ENCODE measurements at regions not wholly inside any gene's neighbourhood (a gene's known extent, or its start where the extent isn't known, plus 50 kb on each side); places are given as distances from the start of the nearest gene placed in this dataset.
A peak's percentile ranks its signal among the peaks of the same experiment; 100 is the strongest.

DNA sequence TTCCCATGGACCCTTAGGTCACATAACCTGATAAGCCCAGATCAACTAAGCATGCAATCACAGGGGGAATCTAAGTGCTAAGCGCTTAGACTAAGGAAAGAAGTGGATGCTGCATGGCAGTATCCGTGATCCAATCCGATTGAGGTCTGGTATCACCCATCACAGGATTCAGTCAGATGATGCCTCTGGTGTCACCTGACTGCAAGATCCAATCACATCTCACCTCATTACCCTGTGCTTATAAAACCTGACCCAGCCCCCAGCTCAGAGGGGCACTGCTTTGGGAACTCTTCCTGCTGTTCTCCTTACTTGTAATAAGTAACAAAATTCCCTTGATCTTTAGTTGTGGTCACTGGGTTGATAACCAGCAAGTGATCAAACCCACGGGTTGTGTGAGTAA is 84.7 kb upstream of the TMEM168 start:
- TF ChIP-seq, protein P1, sequence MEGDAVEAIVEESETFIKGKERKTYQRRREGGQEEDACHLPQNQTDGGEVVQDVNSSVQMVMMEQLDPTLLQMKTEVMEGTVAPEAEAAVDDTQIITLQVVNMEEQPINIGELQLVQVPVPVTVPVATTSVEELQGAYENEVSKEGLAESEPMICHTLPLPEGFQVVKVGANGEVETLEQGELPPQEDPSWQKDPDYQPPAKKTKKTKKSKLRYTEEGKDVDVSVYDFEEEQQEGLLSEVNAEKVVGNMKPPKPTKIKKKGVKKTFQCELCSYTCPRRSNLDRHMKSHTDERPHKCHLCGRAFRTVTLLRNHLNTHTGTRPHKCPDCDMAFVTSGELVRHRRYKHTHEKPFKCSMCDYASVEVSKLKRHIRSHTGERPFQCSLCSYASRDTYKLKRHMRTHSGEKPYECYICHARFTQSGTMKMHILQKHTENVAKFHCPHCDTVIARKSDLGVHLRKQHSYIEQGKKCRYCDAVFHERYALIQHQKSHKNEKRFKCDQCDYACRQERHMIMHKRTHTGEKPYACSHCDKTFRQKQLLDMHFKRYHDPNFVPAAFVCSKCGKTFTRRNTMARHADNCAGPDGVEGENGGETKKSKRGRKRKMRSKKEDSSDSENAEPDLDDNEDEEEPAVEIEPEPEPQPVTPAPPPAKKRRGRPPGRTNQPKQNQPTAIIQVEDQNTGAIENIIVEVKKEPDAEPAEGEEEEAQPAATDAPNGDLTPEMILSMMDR (conservative IDR thresholded peaks at IDR 0.05): no peak
- H3K27ac ChIP-seq: no peak overlapping the region

DNA sequence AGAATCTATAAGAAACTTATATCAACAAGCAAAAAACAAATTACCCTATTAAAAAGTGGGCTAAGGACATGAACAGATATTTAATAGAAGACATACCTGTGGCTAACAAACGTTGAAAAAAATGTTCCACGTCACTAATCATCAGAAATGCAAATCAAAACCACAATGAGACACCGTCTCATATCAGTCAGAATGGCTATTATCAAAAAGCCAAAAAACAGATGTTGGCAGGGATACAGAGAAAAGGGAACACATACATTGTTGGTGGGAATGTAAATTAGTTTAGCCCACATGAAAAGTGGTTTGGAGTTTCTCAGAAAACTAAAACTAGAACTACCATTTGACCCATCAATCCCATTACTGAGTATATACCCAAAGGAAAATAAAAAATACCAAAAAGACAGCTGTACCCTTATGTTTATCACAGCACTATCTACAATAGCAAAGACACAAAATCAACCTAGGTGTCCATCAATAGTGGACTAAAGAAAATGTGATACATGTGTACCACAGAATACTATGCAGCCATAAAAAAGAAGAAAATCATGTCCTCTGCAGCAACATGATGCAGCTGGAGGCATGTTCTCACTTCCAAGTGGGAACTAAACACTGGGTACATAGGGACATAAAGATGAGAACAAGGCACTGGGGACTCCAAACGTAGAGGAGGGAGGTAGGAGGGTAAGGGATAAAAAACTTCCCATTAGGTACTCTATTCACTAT is 83.8 kb upstream of the TMEM168 start:
- TF ChIP-seq, protein P1 (conservative IDR thresholded peaks at IDR 0.05): no peak
- H3K27ac ChIP-seq: no peak overlapping the region

DNA sequence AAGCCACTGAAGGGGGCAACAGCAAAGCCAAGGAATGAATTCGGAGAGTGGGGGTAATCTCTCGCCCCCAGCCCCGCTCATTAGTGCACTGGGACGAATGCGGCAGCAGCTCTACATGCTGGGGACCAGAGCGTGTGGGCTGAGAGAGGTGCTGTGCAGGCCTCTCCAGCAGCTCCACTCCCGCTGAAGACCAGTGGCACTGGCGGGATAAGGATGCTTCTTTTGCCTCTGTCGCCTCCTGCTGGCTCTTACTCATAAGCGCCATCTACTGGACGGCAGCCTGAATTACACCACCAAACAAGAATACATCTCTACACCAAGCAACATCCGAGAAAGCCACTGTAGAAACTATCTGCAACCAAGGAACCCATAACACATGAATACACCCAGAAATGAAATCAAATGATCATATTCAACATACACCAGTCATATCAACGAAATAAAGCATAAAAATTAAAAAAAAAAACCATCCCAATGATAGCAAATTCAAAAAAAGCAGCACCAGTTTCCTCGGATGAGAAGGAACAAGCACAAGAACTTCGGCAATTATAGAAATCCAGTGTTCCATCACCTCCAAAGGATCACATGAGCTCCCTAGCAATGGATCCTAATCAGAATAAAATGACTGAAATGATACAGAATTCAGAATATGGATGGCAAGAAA is 79.0 kb upstream of the TMEM168 start:
- no peak overlapping the region for H3K27ac ChIP-seq
- TF ChIP-seq, protein P1 (conservative IDR thresholded peaks at IDR 0.05): peak; percentile 91

DNA sequence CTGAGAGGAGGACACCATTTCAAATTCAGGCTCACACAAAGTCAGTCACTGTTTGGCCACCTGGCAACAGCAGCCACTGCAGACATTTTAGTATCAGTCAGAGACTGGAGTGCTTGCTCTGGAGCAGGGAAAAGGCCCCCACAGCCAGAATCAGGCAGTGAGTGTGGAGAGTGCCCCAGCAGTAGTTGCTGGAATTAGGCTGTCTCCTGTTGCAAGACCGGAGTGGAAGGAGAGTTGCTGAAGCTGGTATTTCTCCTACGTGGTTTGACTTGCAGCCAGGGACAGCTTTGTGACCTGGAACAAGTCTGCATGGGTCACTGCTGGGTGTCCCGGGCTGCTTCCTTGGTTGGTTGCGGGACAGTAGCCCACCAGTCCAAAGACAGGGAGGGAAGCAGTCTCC is 78.4 kb upstream of the TMEM168 start:
- TF ChIP-seq, protein P1 (conservative IDR thresholded peaks at IDR 0.05): no peak
- no peak overlapping the region for H3K27ac ChIP-seq

DNA sequence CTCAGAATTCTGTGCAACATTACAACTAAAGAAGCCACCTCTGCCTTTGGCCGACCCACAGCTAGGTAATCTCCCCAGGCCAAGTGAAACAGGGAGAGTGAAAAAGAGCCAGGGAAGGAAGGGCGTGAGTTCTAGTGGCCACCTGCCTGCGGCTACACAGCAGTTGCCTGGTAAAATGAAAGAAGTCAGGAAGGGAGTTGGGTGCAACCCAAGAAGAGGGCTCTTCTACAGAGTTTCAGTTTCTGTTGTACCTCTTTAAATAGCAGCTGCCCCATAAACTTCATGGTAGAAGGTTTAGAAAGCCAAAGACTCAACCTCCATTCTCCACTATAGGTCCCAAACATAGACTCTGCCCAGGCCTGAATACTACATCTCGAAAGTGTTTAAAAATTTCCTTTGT is 76.2 kb upstream of the TMEM168 start:
- TF ChIP-seq, protein P1 (conservative IDR thresholded peaks at IDR 0.05): no peak
- no peak overlapping the region for H3K27ac ChIP-seq

DNA sequence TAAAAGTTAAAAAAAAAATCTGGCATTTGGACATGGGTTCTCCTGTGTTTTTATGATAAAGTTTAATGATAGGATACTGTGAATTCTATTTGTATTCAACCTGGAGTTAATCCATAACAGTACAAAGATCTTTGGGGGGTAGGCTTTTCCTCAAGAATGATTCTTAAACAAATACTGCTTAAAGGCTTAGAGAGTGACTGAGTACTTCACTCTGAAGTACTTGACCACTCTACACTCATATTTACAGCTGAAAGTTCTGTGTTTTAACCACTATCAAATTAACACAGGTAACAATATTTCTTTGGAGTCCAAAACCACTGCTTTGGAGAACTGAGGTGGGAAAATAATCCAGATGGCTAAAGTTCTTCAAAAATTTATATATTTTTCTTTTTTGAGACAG is 74.2 kb upstream of the TMEM168 start:
- TF ChIP-seq, protein P1 (conservative IDR thresholded peaks at IDR 0.05): no peak
- no peak overlapping the region for H3K27ac ChIP-seq

DNA sequence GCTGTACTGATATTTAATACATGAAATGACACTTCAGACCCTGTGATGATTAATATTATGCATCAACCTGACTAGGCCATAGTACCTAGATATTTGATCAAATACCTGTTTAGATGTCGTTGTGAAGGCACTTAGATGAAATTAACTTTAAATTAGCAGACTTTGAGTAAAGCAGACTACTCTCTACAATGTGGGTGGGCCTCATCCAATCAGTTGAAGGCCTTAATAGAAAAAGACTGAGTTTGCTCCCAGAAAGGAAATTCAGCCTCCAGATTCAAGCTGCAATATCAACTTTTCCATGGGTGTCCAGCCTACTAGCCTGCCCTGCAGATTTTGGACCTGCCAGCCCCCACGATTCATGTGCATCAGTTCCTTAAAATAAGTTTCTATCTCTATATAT is 68.6 kb upstream of the TMEM168 start:
- H3K27ac ChIP-seq: no peak overlapping the region
- TF ChIP-seq, protein P1 (conservative IDR thresholded peaks at IDR 0.05): no peak
